ENCODE measurements at regions not wholly inside any gene's neighbourhood (a gene's known extent, or its start where the extent isn't known, plus 50 kb on each side); places are given as distances from the start of the nearest gene placed in this dataset.

DNA sequence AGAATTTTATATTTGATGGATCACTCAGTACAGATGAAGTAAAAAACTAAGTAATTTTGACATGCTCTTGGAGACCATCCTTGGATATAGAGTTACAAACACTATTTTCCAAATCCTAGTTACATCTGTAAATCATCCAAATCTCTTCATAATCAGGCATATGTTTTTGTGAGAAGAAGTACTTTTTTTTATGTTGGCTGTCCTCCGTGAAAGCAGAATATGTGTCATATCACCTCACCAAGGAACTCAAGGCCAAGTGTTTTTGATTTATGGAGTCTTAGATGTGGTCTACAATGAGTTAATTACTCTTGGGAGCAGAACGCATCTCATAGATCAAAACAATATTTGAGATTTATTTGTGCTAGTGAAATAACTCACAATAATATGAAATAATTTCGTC lies 416.5 kb upstream of the TGFBR2 start:
- intact Hi-C loops (cut with DNase I): loop anchor here in 4 of 10 donors (5.0 to 10.0 kb wide), 4 partner anchors 55 to 555 kb away; no protein-coding TSS in a partner anchor
- H3K36me3 ChIP-seq: no peaks in the 10 kb centered on the region
- H3K27ac ChIP-seq: no peak overlapping the region
- TF ChIP-seq, protein P1, sequence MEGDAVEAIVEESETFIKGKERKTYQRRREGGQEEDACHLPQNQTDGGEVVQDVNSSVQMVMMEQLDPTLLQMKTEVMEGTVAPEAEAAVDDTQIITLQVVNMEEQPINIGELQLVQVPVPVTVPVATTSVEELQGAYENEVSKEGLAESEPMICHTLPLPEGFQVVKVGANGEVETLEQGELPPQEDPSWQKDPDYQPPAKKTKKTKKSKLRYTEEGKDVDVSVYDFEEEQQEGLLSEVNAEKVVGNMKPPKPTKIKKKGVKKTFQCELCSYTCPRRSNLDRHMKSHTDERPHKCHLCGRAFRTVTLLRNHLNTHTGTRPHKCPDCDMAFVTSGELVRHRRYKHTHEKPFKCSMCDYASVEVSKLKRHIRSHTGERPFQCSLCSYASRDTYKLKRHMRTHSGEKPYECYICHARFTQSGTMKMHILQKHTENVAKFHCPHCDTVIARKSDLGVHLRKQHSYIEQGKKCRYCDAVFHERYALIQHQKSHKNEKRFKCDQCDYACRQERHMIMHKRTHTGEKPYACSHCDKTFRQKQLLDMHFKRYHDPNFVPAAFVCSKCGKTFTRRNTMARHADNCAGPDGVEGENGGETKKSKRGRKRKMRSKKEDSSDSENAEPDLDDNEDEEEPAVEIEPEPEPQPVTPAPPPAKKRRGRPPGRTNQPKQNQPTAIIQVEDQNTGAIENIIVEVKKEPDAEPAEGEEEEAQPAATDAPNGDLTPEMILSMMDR (IDR thresholded peaks at IDR 0.05): no peak
- ATAC-seq: no peak
- H3K4me3 ChIP-seq: no peak overlapping the region
- WGBS, 2 donors: 61 to 70% methylated on average over 3 of the region's 3 CpGs
- H3K9me3 ChIP-seq: no peaks in the 10 kb centered on the region
- H3K4me1 ChIP-seq: peaks cover 0 to 30% (median 18%) of the 10 kb centered on the region in 9 donors
- no peak for DNase-seq
- no peaks in the 10 kb centered on the region for H3K27me3 ChIP-seq

DNA sequence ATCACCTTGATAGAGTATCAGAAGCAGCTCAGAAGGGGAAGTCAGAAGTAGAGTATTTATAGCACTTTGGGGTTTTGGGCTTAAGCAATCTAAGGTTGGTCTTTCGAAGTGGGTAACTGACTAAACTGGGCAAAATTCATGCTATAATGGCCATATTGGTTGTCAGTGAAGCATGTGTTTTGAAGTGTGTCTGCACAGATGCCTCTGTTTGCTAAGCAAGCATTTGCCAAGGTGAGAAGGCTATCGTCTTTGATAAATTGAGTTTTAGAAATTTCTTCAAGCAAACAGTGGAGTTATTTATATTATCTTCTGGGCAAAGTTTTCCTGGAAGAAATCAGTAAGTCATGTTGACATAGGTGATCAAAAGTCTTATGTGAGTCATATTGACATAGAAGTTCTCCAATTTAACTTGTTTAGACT lies 412.8 kb upstream of the TGFBR2 start:
- H3K4me1 ChIP-seq: peaks cover 2 to 38% (median 21%) of the 10 kb centered on the region in 9 donors
- WGBS, 2 donors: 45 to 63% methylated on average over 2 of the region's 2 CpGs
- no peak overlapping the region for H3K27ac ChIP-seq
- TF ChIP-seq, protein P1 (IDR thresholded peaks at IDR 0.05): no peak
- H3K9me3 ChIP-seq: no peaks in the 10 kb centered on the region
- ATAC-seq: no peak
- no peak overlapping the region for H3K4me3 ChIP-seq
- intact Hi-C loops (cut with DNase I): loop anchor here in 4 of 10 donors (5.0 to 10.0 kb wide), 4 partner anchors 59 to 551 kb away; no protein-coding TSS in a partner anchor
- no peak for DNase-seq
- H3K36me3 ChIP-seq: no peaks in the 10 kb centered on the region
- H3K27me3 ChIP-seq: no peaks in the 10 kb centered on the region

DNA sequence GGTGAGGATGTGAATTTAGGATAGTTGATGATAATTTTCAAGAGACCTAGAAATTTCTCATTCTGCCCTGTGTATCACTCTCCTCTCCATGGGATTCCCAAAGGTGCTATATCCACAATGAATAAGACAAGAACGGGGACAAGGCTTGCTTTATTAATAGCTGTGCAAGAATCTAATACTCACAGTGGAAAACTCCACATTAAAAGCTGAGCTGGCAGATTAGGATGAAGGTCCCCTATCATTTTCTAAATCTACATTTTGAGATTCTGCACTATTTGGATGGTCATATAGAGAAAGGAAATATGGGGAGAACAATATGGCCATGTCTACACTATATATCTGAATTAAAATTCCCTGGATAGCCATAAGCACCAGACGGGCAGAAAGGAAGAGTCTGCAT lies 411.0 kb upstream of the TGFBR2 start:
- TF ChIP-seq, protein P1 (IDR thresholded peaks at IDR 0.05): no peak
- peaks cover 2 to 45% (median 27%) of the 10 kb centered on the region in 9 donors for H3K4me1 ChIP-seq

DNA sequence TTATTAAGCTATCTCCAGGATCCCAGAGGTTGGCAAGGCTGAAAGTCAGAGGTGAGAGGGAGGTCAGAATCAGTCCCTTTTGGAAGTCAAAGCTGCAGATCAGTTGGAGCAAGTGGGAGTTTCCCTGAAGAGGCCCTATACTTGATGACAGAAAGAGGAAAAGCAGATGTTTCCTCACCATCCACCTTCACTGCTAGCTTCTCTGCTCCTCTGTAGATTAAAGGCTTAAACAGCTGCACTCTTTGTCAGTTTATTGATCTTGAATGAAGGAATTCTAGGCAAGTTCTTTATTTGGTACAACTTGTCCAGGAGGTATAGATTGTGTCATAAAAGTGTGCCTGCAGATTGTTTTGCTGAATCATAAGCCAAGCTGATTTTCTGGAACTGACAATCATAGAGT lies 408.2 kb upstream of the TGFBR2 start:
- H3K27me3 ChIP-seq: no peaks in the 10 kb centered on the region
- H3K9me3 ChIP-seq: peaks cover 0 to 4% (median 0%) of the 10 kb centered on the region in 11 donors
- peak overlapping the region in 6 of 10 donors; percentile 2 to 38 (median 18) for H3K27ac ChIP-seq
- no peak overlapping the region for H3K4me3 ChIP-seq
- TF ChIP-seq, protein P1 (IDR thresholded peaks at IDR 0.05): no peak
- peak in 1 of 2 donors; percentile 14 for DNase-seq
- no peaks in the 10 kb centered on the region for H3K36me3 ChIP-seq
- intact Hi-C loops (cut with DNase I): loop anchor here (2.0 to 10.0 kb wide), 15 partner anchors 61 to 554 kb away; no protein-coding TSS in a partner anchor
- ATAC-seq: peak in 7 of 8 donors; percentile 66 to 79 (median 73)
- H3K4me1 ChIP-seq: peaks cover 2 to 35% (median 22%) of the 10 kb centered on the region in 9 donors

More for the DNA sequence above, 411.0 kb upstream of the TGFBR2 start:
- DNase-seq: no peak
- 66 to 86% methylated on average over 2 of the region's 2 CpGs for WGBS, 2 donors
- intact Hi-C loops (cut with DNase I): loop anchor here in 9 of 10 donors (5.0 to 10.0 kb wide), 12 partner anchors 58 to 557 kb away; no protein-coding TSS in a partner anchor
- H3K36me3 ChIP-seq: no peaks in the 10 kb centered on the region
- no peaks in the 10 kb centered on the region for H3K9me3 ChIP-seq
- H3K27me3 ChIP-seq: no peaks in the 10 kb centered on the region
- no peak for ATAC-seq
- no peak overlapping the region for H3K4me3 ChIP-seq
- H3K27ac ChIP-seq: no peak overlapping the region

Data from heart right ventricle (tissue), 16 donors.